ENCODE measurements at regions not wholly inside any gene's neighbourhood (a gene's known extent, or its start where the extent isn't known, plus 50 kb on each side); places are given as distances from the start of the nearest gene placed in this dataset.
"Not testable (repeated sequence)": the region's sequence is repeated elsewhere in the genome, so short reads cannot be mapped to it uniquely, and the experiment has no call there.

- ChIA-PET POLR2A (no interaction called here), CTCF (no interaction called here)
- no peak for DNase-seq (ENCODE audit: low read depth, low spot score)
- no peak overlapping the region for H3K4me3 ChIP-seq (ENCODE audit: low read depth, low read length)
- no peak for TF ChIP-seq CTCF (IDR thresholded peaks at IDR 0.05; ENCODE audit: insufficient read depth, low read length, missing control alignments)
Observed at GRCh38 chr4:167842487-167842886, 249.8 kb upstream of the ANXA10 start.

- no peak overlapping the region for H3K4me3 ChIP-seq (ENCODE audit: low read depth, low read length)
- no peak for DNase-seq (ENCODE audit: low read depth, low spot score)
- ChIA-PET POLR2A (no interaction called here), CTCF (no interaction called here)
- TF ChIP-seq CTCF (IDR thresholded peaks at IDR 0.05; ENCODE audit: insufficient read depth, low read length, missing control alignments): no peak
Observed at GRCh38 chr4:167854881-167855280, 237.5 kb upstream of the ANXA10 start.

GRCh38 chr4:167858127-167858526 lies 234.2 kb upstream of the ANXA10 start:
- POLR2A ChIA-PET; H3K4me3 ChIP-seq (ENCODE audit: low read depth, low read length); CTCF ChIA-PET; DNase-seq (ENCODE audit: low read depth, low spot score): not testable (repeated sequence)

- no peak for DNase-seq (ENCODE audit: low read depth, low spot score)
- ChIA-PET POLR2A (no interaction called here), CTCF (no interaction called here)
- TF ChIP-seq CTCF (IDR thresholded peaks at IDR 0.05; ENCODE audit: insufficient read depth, low read length, missing control alignments): no peak
- no peak overlapping the region for H3K4me3 ChIP-seq (ENCODE audit: low read depth, low read length)
Observed at GRCh38 chr4:167867191-167867590, 225.1 kb upstream of the ANXA10 start.

GRCh38 chr4:167868163-167868562 lies 224.2 kb upstream of the ANXA10 start:
- ChIA-PET POLR2A (no interaction called here), CTCF (no interaction called here)
- H3K4me3 ChIP-seq (ENCODE audit: low read depth, low read length): no peak overlapping the region
- TF ChIP-seq CTCF (IDR thresholded peaks at IDR 0.05; ENCODE audit: insufficient read depth, low read length, missing control alignments): no peak
- no peak for DNase-seq (ENCODE audit: low read depth, low spot score)

- CTCF ChIA-PET: no interaction called here
- no peak for DNase-seq (ENCODE audit: low read depth, low spot score)
- POLR2A ChIA-PET: no interaction called here
- H3K4me3 ChIP-seq (ENCODE audit: low read depth, low read length): no peak overlapping the region
- TF ChIP-seq CTCF (IDR thresholded peaks at IDR 0.05; ENCODE audit: insufficient read depth, low read length, missing control alignments): no peak
Observed at GRCh38 chr4:167873496-167873895, 218.8 kb upstream of the ANXA10 start.

GRCh38 chr4:167876091-167876490 lies 216.2 kb upstream of the ANXA10 start:
- POLR2A ChIA-PET; H3K4me3 ChIP-seq (ENCODE audit: low read depth, low read length); CTCF ChIA-PET; DNase-seq (ENCODE audit: low read depth, low spot score): not testable (repeated sequence)

- H3K4me3 ChIP-seq (ENCODE audit: low read depth, low read length); CTCF ChIA-PET; POLR2A ChIA-PET; DNase-seq (ENCODE audit: low read depth, low spot score): not testable (repeated sequence)
Observed at GRCh38 chr4:167877826-167878225, 214.5 kb upstream of the ANXA10 start.

All from AG04449 (cell line).